ENCODE measurements at regions not wholly inside any gene's neighbourhood (a gene's known extent, or its start where the extent isn't known, plus 50 kb on each side); places are given as distances from the start of the nearest gene placed in this dataset.

- TF ChIP-seq POLR2AphosphoS5 (IDR thresholded peaks at IDR 0.05) (no peak), POLR2A (IDR thresholded peaks at IDR 0.05; ENCODE audit: low read depth) (no peak)
- TF ChIP-seq, protein P1, sequence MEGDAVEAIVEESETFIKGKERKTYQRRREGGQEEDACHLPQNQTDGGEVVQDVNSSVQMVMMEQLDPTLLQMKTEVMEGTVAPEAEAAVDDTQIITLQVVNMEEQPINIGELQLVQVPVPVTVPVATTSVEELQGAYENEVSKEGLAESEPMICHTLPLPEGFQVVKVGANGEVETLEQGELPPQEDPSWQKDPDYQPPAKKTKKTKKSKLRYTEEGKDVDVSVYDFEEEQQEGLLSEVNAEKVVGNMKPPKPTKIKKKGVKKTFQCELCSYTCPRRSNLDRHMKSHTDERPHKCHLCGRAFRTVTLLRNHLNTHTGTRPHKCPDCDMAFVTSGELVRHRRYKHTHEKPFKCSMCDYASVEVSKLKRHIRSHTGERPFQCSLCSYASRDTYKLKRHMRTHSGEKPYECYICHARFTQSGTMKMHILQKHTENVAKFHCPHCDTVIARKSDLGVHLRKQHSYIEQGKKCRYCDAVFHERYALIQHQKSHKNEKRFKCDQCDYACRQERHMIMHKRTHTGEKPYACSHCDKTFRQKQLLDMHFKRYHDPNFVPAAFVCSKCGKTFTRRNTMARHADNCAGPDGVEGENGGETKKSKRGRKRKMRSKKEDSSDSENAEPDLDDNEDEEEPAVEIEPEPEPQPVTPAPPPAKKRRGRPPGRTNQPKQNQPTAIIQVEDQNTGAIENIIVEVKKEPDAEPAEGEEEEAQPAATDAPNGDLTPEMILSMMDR (IDR thresholded peaks at IDR 0.05) = no peak
Measured at GRCh38 chr20:47907031-47907675, 121.9 kb upstream of the SULF2 start.
